H9 (cell line): ENCODE measurements at regions not wholly inside any gene's neighbourhood (a gene's known extent, or its start where the extent isn't known, plus 50 kb on each side); places are given as distances from the start of the nearest gene placed in this dataset.

Source experiments
- DNase-seq: peaks from one replicate; pipeline ENCODE4 v3.0.0-alpha.2; 2017
- H2AFZ ChIP-seq: one replicate; pipeline ENCODE4 v1.6.1; 2013; ENCODE audit warnings: mild to moderate bottlenecking, low read length, control low read depth, moderate library complexity
- H2AK5ac ChIP-seq: 2 replicates; pipeline ENCODE4 v1.6.1; 2013; ENCODE audit warnings: low read length, control low read depth, mixed read lengths; ENCODE audit not compliant: insufficient read length
- H2BK120ac ChIP-seq: one replicate; pipeline ENCODE4 v1.6.1; 2013; ENCODE audit warnings: low read depth, mild to moderate bottlenecking, low read length, control low read depth, inconsistent platforms; ENCODE audit not compliant: poor library complexity, severe bottlenecking
- H2BK12ac ChIP-seq: 2 replicates; pipeline ENCODE4 v1.6.1; 2013; ENCODE audit warnings: low read length, control low read depth, mixed read lengths, low read depth; ENCODE audit not compliant: insufficient read length
- H2BK15ac ChIP-seq: 2 replicates; pipeline ENCODE4 v1.6.1; 2013; ENCODE audit warnings: low read depth, low read length, control low read depth
- H2BK20ac ChIP-seq: one replicate; pipeline ENCODE4 v1.6.1; 2013; ENCODE audit warnings: low read depth, mild to moderate bottlenecking, low read length, control low read depth, inconsistent platforms; ENCODE audit not compliant: poor library complexity, severe bottlenecking
- H2BK5ac ChIP-seq: 2 replicates; pipeline ENCODE4 v1.6.1; 2013; ENCODE audit warnings: low read length, control low read depth, mixed read lengths; ENCODE audit not compliant: insufficient read length
- H3K14ac ChIP-seq: 2 replicates; pipeline ENCODE4 v1.6.1; 2013; ENCODE audit warnings: low read length, control low read depth; ENCODE audit not compliant: insufficient read depth
- H3K18ac ChIP-seq: 2 replicates; pipeline ENCODE4 v1.6.1; 2013; ENCODE audit warnings: low read depth, mild to moderate bottlenecking, mixed read lengths, low read length, control low read depth; ENCODE audit not compliant: insufficient read length
- H3K23ac ChIP-seq: 2 replicates; pipeline ENCODE4 v1.6.1; 2013; ENCODE audit warnings: low read length, control low read depth, mixed read lengths, low read depth; ENCODE audit not compliant: insufficient read length
- H3K23me2 ChIP-seq: 2 replicates; pipeline ENCODE4 v1.6.1; 2013; ENCODE audit warnings: low read depth, mild to moderate bottlenecking, mixed read lengths, low read length, control low read depth; ENCODE audit not compliant: insufficient read length, poor library complexity, severe bottlenecking
- H3K27ac ChIP-seq: 2 replicates; pipeline ENCODE4 v1.5.1; 2013; ENCODE audit warnings: low read length, control low read depth, mixed read lengths, low read depth; ENCODE audit not compliant: insufficient read length
- H3K27me3 ChIP-seq: 2 replicates; pipeline ENCODE4 v1.6.1; 2013; ENCODE audit warnings: low read length, control low read depth, inconsistent platforms; ENCODE audit not compliant: insufficient read depth
- H3K4ac ChIP-seq: 2 replicates; pipeline ENCODE4 v1.6.1; 2013; ENCODE audit warnings: low read depth, mild to moderate bottlenecking, control low read depth, inconsistent platforms, low read length, moderate library complexity
- H3K4me1 ChIP-seq: 2 replicates; pipeline ENCODE4 v1.6.1; 2013; ENCODE audit warnings: low read length, control low read depth, inconsistent platforms; ENCODE audit not compliant: insufficient read depth
- H3K4me2 ChIP-seq: 2 replicates; pipeline ENCODE4 v1.6.1; 2013; ENCODE audit warnings: low read length, control low read depth, mixed read lengths; ENCODE audit not compliant: insufficient read length, insufficient read depth
- H3K56ac ChIP-seq: 2 replicates; pipeline ENCODE4 v1.6.1; 2013; ENCODE audit warnings: low read depth, mild to moderate bottlenecking, mixed read lengths, low read length, control low read depth; ENCODE audit not compliant: insufficient read length
- H3K79me1 ChIP-seq: 2 replicates; pipeline ENCODE4 v1.6.1; 2013; ENCODE audit warnings: low read depth, mild to moderate bottlenecking, moderate library complexity, low read length, control low read depth, inconsistent platforms; ENCODE audit not compliant: insufficient read depth, poor library complexity, severe bottlenecking
- H3K79me2 ChIP-seq: 2 replicates; pipeline ENCODE4 v1.6.1; 2013; ENCODE audit warnings: low read length, control low read depth, inconsistent platforms; ENCODE audit not compliant: insufficient read depth
- H3K9ac ChIP-seq: 2 replicates; pipeline ENCODE4 v1.6.1; 2013; ENCODE audit warnings: low read length, control low read depth, mixed read lengths; ENCODE audit not compliant: insufficient read length; ENCODE audit errors: extremely low read depth
- H3K9me3 ChIP-seq: one replicate; pipeline ENCODE4 v1.6.1; 2013; ENCODE audit warnings: low read depth, low read length, inconsistent platforms; ENCODE audit not compliant: control insufficient read depth
- H3T11ph ChIP-seq: one replicate; pipeline ENCODE4 v1.6.1; 2013; ENCODE audit warnings: mild to moderate bottlenecking, low read length, control low read depth, inconsistent platforms
- H4K20me1 ChIP-seq: one replicate; pipeline ENCODE4 v1.6.1; 2013; ENCODE audit not compliant: control insufficient read depth, insufficient read length, insufficient read depth
- H4K5ac ChIP-seq: 2 replicates; pipeline ENCODE4 v1.6.1; 2013; ENCODE audit warnings: low read depth, mild to moderate bottlenecking, mixed read lengths, low read length, control low read depth; ENCODE audit not compliant: insufficient read length
- H4K8ac ChIP-seq: replicated peaks from 2 replicates; pipeline ENCODE4 v1.6.1; 2013; ENCODE audit warnings: low read length, control low read depth, mixed read lengths, low read depth; ENCODE audit not compliant: insufficient read length
- H4K91ac ChIP-seq: 2 replicates; pipeline ENCODE4 v1.6.1; 2013; ENCODE audit warnings: low read depth, mild to moderate bottlenecking, moderate library complexity, mixed read lengths, low read length, control low read depth; ENCODE audit not compliant: insufficient read length
- H3K27ac Mint-ChIP-seq, 3 experiments: 2 replicates in 2 of 3; 3 replicates in 1 of 3; pipeline ENCODE4 v1.8.0; 2020 to 2021; ENCODE audit warnings: mixed read lengths in 3 of 3, mild to moderate bottlenecking in 1 of 3, moderate library complexity in 1 of 3
- H3K27me3 Mint-ChIP-seq: 2 replicates; pipeline ENCODE4 v1.8.0; 2021; ENCODE audit warnings: low read depth, mild to moderate bottlenecking, moderate library complexity, mixed read lengths
- H3K36me3 Mint-ChIP-seq, 3 experiments: 2 replicates in 2 of 3; 3 replicates in 1 of 3; pipeline ENCODE4 v1.8.0; 2020 to 2021; ENCODE audit warnings: low read depth in 3 of 3, mixed read lengths in 3 of 3; ENCODE audit not compliant: insufficient read depth in 1 of 3
- H3K4me1 Mint-ChIP-seq, 2 experiments: 2 replicates each; pipeline ENCODE4 v1.8.0; 2020; ENCODE audit warnings: mixed read lengths in 2 of 2
- H3K4me3 Mint-ChIP-seq, 2 experiments: 2 replicates in 1 of 2; 3 replicates in 1 of 2; pipeline ENCODE4 v1.8.0; 2020 to 2021; ENCODE audit warnings: mild to moderate bottlenecking in 2 of 2, mixed read lengths in 2 of 2, moderate library complexity in 1 of 2
- H3K9me3 Mint-ChIP-seq, 2 experiments: 2 replicates in 1 of 2; 3 replicates in 1 of 2; pipeline ENCODE4 v1.8.0; 2020; ENCODE audit warnings: mild to moderate bottlenecking in 2 of 2, mixed read lengths in 2 of 2, moderate library complexity in 1 of 2
- TF ChIP-seq, protein P1 (sequence below): fragments of 200-600 bp; sonication (generic); conservative IDR thresholded peaks from 3 replicates; pipeline ENCODE4 v1.8.0; 2021; ENCODE audit warnings: antibody characterized with exemption, mild to moderate bottlenecking

DNA sequence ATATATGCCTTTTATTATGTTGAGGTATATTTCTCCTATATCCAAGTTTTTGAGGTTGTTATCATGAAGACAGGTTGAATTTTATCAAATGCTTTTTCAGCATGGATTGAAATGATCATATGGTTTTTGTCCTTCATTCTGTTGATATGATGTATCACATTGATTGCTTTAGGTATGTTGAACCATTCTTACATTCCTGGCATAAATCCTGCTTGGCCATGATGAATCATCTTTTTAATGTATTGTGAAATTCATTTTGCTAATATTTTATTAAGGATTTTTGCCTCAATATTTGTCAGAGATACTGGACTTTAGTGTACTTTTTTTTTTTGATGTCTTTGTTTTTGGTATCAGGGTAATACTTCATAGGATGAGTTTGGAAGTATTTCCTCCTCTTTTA, 283.8 kb upstream of the C11orf87 start:
- H3K27me3 ChIP-seq = no peaks in the 10 kb centered on the region
- peaks cover 2% of the 10 kb centered on the region; the same call in 1 of the 2 replicates for H3K4me1 ChIP-seq
- no peak for DNase-seq
- H3K56ac ChIP-seq = no peak overlapping the region
- H4K91ac ChIP-seq = no peak overlapping the region
- Mint-ChIP-seq H3K9me3 (peaks cover 0 to 2% of the 10 kb centered on the region in 2 experiments; a peak in 2 of 5 replicates), H3K36me3 (no peaks in the 10 kb centered on the region), H3K27ac (no peak overlapping the region), H3K4me3 (no peak overlapping the region), H3K27me3 (no peaks in the 10 kb centered on the region), H3K4me1 (peaks cover 4 to 12% of the 10 kb centered on the region in 2 experiments)
- no peak overlapping the region for H3T11ph ChIP-seq
- H3K4me2 ChIP-seq = no peak overlapping the region
- no peak overlapping the region for H2BK12ac ChIP-seq
- TF ChIP-seq, protein P1, sequence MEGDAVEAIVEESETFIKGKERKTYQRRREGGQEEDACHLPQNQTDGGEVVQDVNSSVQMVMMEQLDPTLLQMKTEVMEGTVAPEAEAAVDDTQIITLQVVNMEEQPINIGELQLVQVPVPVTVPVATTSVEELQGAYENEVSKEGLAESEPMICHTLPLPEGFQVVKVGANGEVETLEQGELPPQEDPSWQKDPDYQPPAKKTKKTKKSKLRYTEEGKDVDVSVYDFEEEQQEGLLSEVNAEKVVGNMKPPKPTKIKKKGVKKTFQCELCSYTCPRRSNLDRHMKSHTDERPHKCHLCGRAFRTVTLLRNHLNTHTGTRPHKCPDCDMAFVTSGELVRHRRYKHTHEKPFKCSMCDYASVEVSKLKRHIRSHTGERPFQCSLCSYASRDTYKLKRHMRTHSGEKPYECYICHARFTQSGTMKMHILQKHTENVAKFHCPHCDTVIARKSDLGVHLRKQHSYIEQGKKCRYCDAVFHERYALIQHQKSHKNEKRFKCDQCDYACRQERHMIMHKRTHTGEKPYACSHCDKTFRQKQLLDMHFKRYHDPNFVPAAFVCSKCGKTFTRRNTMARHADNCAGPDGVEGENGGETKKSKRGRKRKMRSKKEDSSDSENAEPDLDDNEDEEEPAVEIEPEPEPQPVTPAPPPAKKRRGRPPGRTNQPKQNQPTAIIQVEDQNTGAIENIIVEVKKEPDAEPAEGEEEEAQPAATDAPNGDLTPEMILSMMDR = no peak
- H3K9me3 ChIP-seq = no peaks in the 10 kb centered on the region
- no peak overlapping the region for H2AK5ac ChIP-seq
- no peak overlapping the region for H3K9ac ChIP-seq
- no peaks in the 10 kb centered on the region for H3K23me2 ChIP-seq
- no peak overlapping the region for H4K5ac ChIP-seq
- no peak overlapping the region for H3K4ac ChIP-seq
- no peak overlapping the region for H2BK5ac ChIP-seq
- no peak overlapping the region for H4K8ac ChIP-seq
- H2BK20ac ChIP-seq = no peak overlapping the region
- H4K20me1 ChIP-seq = no peaks in the 10 kb centered on the region
- H3K79me1 ChIP-seq = no peaks in the 10 kb centered on the region
- H2BK120ac ChIP-seq = no peak overlapping the region
- no peak overlapping the region for H3K23ac ChIP-seq
- H3K18ac ChIP-seq = no peak overlapping the region
- no peak overlapping the region for H2BK15ac ChIP-seq
- H2AFZ ChIP-seq = no peak overlapping the region
- H3K14ac ChIP-seq = no peak overlapping the region
- H3K27ac ChIP-seq = no peak overlapping the region
- no peaks in the 10 kb centered on the region for H3K79me2 ChIP-seq
